ENCODE measurements at regions not wholly inside any gene's neighbourhood (a gene's known extent, or its start where the extent isn't known, plus 50 kb on each side); places are given as distances from the start of the nearest gene placed in this dataset.
A peak's percentile ranks its signal among the peaks of the same experiment; 100 is the strongest.

DNA sequence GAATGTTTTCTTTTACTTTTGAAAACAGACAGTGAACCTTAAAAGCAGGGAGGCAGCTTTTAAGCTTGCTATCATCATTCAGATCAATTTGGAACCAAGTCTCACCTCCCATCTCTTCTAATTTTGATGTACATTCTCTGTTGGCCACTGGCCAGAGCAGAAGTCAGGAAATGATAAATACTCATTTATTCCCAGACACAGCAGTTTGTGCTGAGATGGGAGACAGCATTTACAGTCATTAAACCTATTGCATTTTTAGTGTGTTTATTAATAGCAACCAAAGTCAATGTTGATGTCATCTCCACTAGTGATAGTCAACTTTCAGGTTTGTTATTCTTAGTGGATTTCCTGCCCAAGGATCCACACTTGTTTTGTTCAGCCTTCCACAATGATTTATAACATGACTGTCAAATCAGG is 320.0 kb upstream of the ATP2B1 start:
- Histone ChIP-seq H3K79me2 (ENCODE audit: control insufficient read depth, insufficient read depth, low read length) (no peaks in the 10 kb centered on the region), H4K20me1 (replicated peaks; ENCODE audit: control insufficient read depth, extremely low read depth, insufficient read depth, low read length) (no peaks in the 10 kb centered on the region), H3K36me3 (ENCODE audit: control insufficient read depth in 2 of 2, extremely low read depth in 1 of 2, insufficient read depth in 2 of 2, low read length in 2 of 2) (no peaks in the 10 kb centered on the region), H3K9ac (replicated peaks; ENCODE audit: extremely low read depth, insufficient read depth, low read length) (no peak overlapping the region), H2AFZ (ENCODE audit: low read depth, low read length) (no peak overlapping the region), H3K4me3 (replicated peaks in 1 of 3; ENCODE audit: insufficient read depth in 1 of 3, low read depth in 1 of 3, low read length in 3 of 3) (no peak overlapping the region), H3K9me3 (replicated peaks; ENCODE audit: control insufficient read depth, insufficient read depth, low read length) (no peaks in the 10 kb centered on the region), H3K27ac (ENCODE audit: insufficient read depth, low read depth, low read length) (no peak overlapping the region), H3K4me1 (ENCODE audit: control insufficient read depth, extremely low read depth, insufficient read depth, low read length) (peaks cover 11% of the 10 kb centered on the region), H3K4me2 (ENCODE audit: insufficient read depth, low read length) (no peak overlapping the region), H3K9me1 (replicated peaks; ENCODE audit: control insufficient read depth, extremely low read depth, insufficient read depth, low read length) (no peaks in the 10 kb centered on the region), H3K27me3 (ENCODE audit: control insufficient read depth in 2 of 2, insufficient read depth in 2 of 2, low read length in 2 of 2) (no peaks in the 10 kb centered on the region)
- peak; percentile 69 for DNase-seq (ENCODE audit: low read depth, low spot score)
- dilution Hi-C loops (cut with MboI; ENCODE audit: extremely low pct_ligation_motif_present, low sequenced_read_pairs) (no loop called here), intact Hi-C loops (cut with micrococcal nuclease) (no loop called here)
- ChIA-PET POLR2A (no interaction called here), CTCF (interaction anchor here (0.8 kb wide), 1 partner anchor 8 kb away, joined by 3 read pairs; no protein-coding TSS in a partner anchor)
- BruUV-seq (replicated peaks): no TSS peak
- peak; percentile 60 for FAIRE-seq
- peak; percentile 28 for TF ChIP-seq GATA2 (IDR thresholded peaks at IDR 0.05; ENCODE audit: insufficient read depth, insufficient read length, low read depth, low read length)
- TF ChIP-seq FOS (IDR thresholded peaks at IDR 0.05; ENCODE audit: borderline replicate concordance, insufficient read depth, low read length): peak; percentile 15
- no peak for TF ChIP-seq JUN (IDR thresholded peaks at IDR 0.05; ENCODE audit: borderline replicate concordance, insufficient read depth, insufficient read length, low read depth)

DNA sequence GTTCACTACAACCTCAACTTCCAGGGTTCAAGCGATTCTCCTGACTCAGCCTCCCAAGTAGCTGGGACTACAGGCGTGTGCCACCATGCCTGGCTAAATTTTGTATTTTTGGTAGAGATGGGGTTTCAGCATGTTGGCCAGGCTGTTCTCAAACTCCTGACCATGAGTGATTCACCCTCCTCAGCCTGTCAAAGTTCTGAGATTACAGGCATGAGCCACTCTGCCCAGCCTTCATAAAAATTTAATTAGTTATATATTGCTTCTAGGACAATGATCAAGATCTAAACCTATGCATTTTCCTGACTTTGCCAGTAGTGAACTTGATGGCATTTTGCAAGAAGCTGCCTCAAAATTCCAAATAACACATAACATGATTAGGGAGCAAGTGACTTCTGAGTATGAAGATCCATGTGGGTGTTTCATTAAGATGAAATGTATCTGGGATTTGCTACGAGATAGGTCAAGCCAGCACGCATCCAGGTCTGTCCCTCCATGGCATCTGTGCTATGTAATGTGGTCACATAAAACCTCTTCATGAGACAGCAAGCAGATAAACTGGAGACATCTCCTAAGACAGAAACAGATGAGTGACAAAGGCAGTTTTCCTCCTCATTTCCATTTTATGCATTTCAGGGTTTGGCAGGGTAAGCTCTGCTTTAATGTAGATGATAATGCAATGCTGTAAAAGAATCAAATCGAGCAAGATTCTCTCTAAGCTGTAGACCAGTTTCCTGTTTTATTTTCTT is 319.4 kb upstream of the ATP2B1 start:
- CTCF ChIA-PET: interaction anchor here (0.8 kb wide), 1 partner anchor 8 kb away, joined by 3 read pairs; no protein-coding TSS in a partner anchor
- Histone ChIP-seq H3K27me3 (ENCODE audit: control insufficient read depth in 2 of 2, insufficient read depth in 2 of 2, low read length in 2 of 2) (no peaks in the 10 kb centered on the region), H3K36me3 (ENCODE audit: control insufficient read depth in 2 of 2, extremely low read depth in 1 of 2, insufficient read depth in 2 of 2, low read length in 2 of 2) (no peaks in the 10 kb centered on the region), H3K79me2 (ENCODE audit: control insufficient read depth, insufficient read depth, low read length) (no peaks in the 10 kb centered on the region), H3K9ac (replicated peaks; ENCODE audit: extremely low read depth, insufficient read depth, low read length) (no peak overlapping the region), H3K27ac (ENCODE audit: insufficient read depth, low read depth, low read length) (no peak overlapping the region), H3K9me3 (replicated peaks; ENCODE audit: control insufficient read depth, insufficient read depth, low read length) (no peaks in the 10 kb centered on the region), H3K4me3 (replicated peaks in 1 of 3; ENCODE audit: insufficient read depth in 1 of 3, low read depth in 1 of 3, low read length in 3 of 3) (no peak overlapping the region), H4K20me1 (replicated peaks; ENCODE audit: control insufficient read depth, extremely low read depth, insufficient read depth, low read length) (no peaks in the 10 kb centered on the region), H3K4me1 (ENCODE audit: control insufficient read depth, extremely low read depth, insufficient read depth, low read length) (peaks cover 11% of the 10 kb centered on the region), H3K4me2 (ENCODE audit: insufficient read depth, low read length) (no peak overlapping the region), H2AFZ (ENCODE audit: low read depth, low read length) (no peak overlapping the region), H3K9me1 (replicated peaks; ENCODE audit: control insufficient read depth, extremely low read depth, insufficient read depth, low read length) (no peaks in the 10 kb centered on the region)
- peak; percentile 31 for FAIRE-seq
- dilution Hi-C loops (cut with MboI; ENCODE audit: extremely low pct_ligation_motif_present, low sequenced_read_pairs) (no loop called here), intact Hi-C loops (cut with micrococcal nuclease) (no loop called here)
- no TSS peak for BruUV-seq (replicated peaks)
- POLR2A ChIA-PET: no interaction called here
- TF ChIP-seq, protein P1, sequence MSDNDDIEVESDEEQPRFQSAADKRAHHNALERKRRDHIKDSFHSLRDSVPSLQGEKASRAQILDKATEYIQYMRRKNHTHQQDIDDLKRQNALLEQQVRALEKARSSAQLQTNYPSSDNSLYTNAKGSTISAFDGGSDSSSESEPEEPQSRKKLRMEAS (IDR thresholded peaks at IDR 0.05; ENCODE audit: insufficient read depth, insufficient read length): no peak
- TF ChIP-seq, protein P2, sequence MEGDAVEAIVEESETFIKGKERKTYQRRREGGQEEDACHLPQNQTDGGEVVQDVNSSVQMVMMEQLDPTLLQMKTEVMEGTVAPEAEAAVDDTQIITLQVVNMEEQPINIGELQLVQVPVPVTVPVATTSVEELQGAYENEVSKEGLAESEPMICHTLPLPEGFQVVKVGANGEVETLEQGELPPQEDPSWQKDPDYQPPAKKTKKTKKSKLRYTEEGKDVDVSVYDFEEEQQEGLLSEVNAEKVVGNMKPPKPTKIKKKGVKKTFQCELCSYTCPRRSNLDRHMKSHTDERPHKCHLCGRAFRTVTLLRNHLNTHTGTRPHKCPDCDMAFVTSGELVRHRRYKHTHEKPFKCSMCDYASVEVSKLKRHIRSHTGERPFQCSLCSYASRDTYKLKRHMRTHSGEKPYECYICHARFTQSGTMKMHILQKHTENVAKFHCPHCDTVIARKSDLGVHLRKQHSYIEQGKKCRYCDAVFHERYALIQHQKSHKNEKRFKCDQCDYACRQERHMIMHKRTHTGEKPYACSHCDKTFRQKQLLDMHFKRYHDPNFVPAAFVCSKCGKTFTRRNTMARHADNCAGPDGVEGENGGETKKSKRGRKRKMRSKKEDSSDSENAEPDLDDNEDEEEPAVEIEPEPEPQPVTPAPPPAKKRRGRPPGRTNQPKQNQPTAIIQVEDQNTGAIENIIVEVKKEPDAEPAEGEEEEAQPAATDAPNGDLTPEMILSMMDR (IDR thresholded peaks at IDR 0.05; ENCODE audit: extremely low read depth in 1 of 2, insufficient read depth in 1 of 2, low read depth in 1 of 2, low read length in 2 of 2): no peak
- TF ChIP-seq POLR2AphosphoS5 (IDR thresholded peaks at IDR 0.05; ENCODE audit: insufficient read depth, low read depth, low read length) (no peak), FOS (IDR thresholded peaks at IDR 0.05; ENCODE audit: borderline replicate concordance, insufficient read depth, low read length) (no peak), MYC (IDR thresholded peaks at IDR 0.05; ENCODE audit: low read depth, low read length) (no peak), GATA2 (IDR thresholded peaks at IDR 0.05; ENCODE audit: insufficient read depth, insufficient read length, low read depth, low read length) (no peak), POLR2A (IDR thresholded peaks at IDR 0.05; ENCODE audit: low read depth, low read length) (no peak)
- DNase-seq (ENCODE audit: low read depth, low spot score): no peak
